GM12878 (cell line): ENCODE measurements at regions not wholly inside any gene's neighbourhood (a gene's known extent, or its start where the extent isn't known, plus 50 kb on each side); places are given as distances from the start of the nearest gene placed in this dataset.

Source experiments
- EZH2 ChIP-seq: IDR thresholded peaks from 2 replicates; pipeline ENCODE4 v1.6.1; 2012; ENCODE audit warnings: low read depth, mild to moderate bottlenecking, control low read depth, inconsistent platforms, low read length, borderline replicate concordance; ENCODE audit not compliant: control insufficient read depth
- GABPA ChIP-seq: IDR thresholded peaks from 2 replicates; pipeline ENCODE4 v1.6.1; 2014; ENCODE audit warnings: antibody characterized with exemption, low read depth, mild to moderate bottlenecking, inconsistent platforms
- NFYB ChIP-seq: IDR thresholded peaks from 2 replicates; pipeline ENCODE4 v1.6.1; 2011; ENCODE audit warnings: low read depth, mild to moderate bottlenecking, low read length, improper control_type of control experiment, moderate library complexity; ENCODE audit not compliant: insufficient read depth
- POLR2A ChIP-seq: IDR thresholded peaks from 2 replicates; pipeline ENCODE4 v1.6.1; 2011; ENCODE audit warnings: low read depth, mild to moderate bottlenecking, low read length
- POLR2AphosphoS5 ChIP-seq: IDR thresholded peaks from 2 replicates; pipeline ENCODE4 v1.6.1; 2011; ENCODE audit warnings: mild to moderate bottlenecking, low read length, inconsistent platforms
- STAT1 ChIP-seq: fragments of 450-650 bp; conservative IDR thresholded peaks from 2 replicates; pipeline ENCODE4 v1.6.1; 2014; ENCODE audit warnings: antibody characterized with exemption, mild to moderate bottlenecking
- TAF1 ChIP-seq: IDR thresholded peaks from 2 replicates; pipeline ENCODE4 v1.6.1; 2011; ENCODE audit warnings: mild to moderate bottlenecking, low read depth, low read length, borderline replicate concordance
- ZBED1 ChIP-seq: IDR thresholded peaks from 2 replicates; pipeline ENCODE4 v1.6.1; 2016; ENCODE audit warnings: borderline replicate concordance
- TF ChIP-seq, protein P1 (sequence below): IDR thresholded peaks from 2 replicates; pipeline ENCODE4 v1.6.1; 2012; ENCODE audit warnings: mild to moderate bottlenecking, low read depth, low read length
- TF ChIP-seq, protein P2 (sequence below), 3 experiments: IDR thresholded peaks in 2 of 3; conservative IDR thresholded peaks in 1 of 3; 2 replicates each; pipeline ENCODE4 v1.5.1; 2011; ENCODE audit warnings: low read depth in 3 of 3, low read length in 3 of 3, mild to moderate bottlenecking in 3 of 3, control low read depth in 2 of 3, moderate library complexity in 2 of 3, inconsistent platforms in 1 of 3, mixed read lengths in 1 of 3; ENCODE audit not compliant: control insufficient read depth in 2 of 3, insufficient read depth in 1 of 3; ENCODE audit errors: extremely low read depth in 1 of 3
- TF ChIP-seq, protein P3 (sequence below): IDR thresholded peaks from 2 replicates; pipeline ENCODE4 v1.6.1; 2011; ENCODE audit warnings: borderline replicate concordance, low read depth, mild to moderate bottlenecking, moderate library complexity, mixed read lengths, low read length; ENCODE audit not compliant: insufficient read depth; ENCODE audit errors: extremely low read length
- TF ChIP-seq, protein P4 (sequence below): IDR thresholded peaks from 2 replicates; pipeline ENCODE4 v1.6.1; 2011; ENCODE audit warnings: low read depth, low read length, improper control_type of control experiment, borderline replicate concordance
- TF ChIP-seq, protein P5 (sequence below): IDR thresholded peaks from 2 replicates; pipeline ENCODE4 v1.6.1; 2011; ENCODE audit warnings: mild to moderate bottlenecking, low read depth, low read length, moderate library complexity; ENCODE audit not compliant: insufficient replicate concordance

DNA sequence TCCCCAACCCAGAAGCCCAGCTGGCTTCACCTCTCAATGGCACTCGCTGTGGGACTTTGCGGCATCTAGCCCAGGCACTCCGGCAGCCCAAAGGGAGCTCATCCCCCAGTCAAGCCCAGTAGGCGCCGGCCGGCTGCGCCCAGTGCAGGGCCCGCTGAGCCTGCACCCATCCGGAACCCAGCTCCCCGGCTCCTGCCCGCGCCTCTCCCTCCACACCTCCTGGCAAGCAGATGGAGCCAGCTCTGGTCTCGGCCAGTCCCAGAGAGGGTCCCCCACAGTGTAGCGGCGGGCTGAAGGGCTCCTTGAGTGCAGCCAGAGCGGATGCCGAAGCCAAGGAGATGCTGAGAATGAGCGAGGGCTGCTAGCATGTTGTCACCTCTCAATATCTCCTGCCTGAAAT lies 116.8 kb upstream of the UGT8 start:
- TF ChIP-seq, protein P1, sequence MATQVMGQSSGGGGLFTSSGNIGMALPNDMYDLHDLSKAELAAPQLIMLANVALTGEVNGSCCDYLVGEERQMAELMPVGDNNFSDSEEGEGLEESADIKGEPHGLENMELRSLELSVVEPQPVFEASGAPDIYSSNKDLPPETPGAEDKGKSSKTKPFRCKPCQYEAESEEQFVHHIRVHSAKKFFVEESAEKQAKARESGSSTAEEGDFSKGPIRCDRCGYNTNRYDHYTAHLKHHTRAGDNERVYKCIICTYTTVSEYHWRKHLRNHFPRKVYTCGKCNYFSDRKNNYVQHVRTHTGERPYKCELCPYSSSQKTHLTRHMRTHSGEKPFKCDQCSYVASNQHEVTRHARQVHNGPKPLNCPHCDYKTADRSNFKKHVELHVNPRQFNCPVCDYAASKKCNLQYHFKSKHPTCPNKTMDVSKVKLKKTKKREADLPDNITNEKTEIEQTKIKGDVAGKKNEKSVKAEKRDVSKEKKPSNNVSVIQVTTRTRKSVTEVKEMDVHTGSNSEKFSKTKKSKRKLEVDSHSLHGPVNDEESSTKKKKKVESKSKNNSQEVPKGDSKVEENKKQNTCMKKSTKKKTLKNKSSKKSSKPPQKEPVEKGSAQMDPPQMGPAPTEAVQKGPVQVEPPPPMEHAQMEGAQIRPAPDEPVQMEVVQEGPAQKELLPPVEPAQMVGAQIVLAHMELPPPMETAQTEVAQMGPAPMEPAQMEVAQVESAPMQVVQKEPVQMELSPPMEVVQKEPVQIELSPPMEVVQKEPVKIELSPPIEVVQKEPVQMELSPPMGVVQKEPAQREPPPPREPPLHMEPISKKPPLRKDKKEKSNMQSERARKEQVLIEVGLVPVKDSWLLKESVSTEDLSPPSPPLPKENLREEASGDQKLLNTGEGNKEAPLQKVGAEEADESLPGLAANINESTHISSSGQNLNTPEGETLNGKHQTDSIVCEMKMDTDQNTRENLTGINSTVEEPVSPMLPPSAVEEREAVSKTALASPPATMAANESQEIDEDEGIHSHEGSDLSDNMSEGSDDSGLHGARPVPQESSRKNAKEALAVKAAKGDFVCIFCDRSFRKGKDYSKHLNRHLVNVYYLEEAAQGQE = no peak
- no peak for TF ChIP-seq GABPA
- TF ChIP-seq STAT1 = no peak
- TF ChIP-seq, protein P2, sequence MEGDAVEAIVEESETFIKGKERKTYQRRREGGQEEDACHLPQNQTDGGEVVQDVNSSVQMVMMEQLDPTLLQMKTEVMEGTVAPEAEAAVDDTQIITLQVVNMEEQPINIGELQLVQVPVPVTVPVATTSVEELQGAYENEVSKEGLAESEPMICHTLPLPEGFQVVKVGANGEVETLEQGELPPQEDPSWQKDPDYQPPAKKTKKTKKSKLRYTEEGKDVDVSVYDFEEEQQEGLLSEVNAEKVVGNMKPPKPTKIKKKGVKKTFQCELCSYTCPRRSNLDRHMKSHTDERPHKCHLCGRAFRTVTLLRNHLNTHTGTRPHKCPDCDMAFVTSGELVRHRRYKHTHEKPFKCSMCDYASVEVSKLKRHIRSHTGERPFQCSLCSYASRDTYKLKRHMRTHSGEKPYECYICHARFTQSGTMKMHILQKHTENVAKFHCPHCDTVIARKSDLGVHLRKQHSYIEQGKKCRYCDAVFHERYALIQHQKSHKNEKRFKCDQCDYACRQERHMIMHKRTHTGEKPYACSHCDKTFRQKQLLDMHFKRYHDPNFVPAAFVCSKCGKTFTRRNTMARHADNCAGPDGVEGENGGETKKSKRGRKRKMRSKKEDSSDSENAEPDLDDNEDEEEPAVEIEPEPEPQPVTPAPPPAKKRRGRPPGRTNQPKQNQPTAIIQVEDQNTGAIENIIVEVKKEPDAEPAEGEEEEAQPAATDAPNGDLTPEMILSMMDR (IDR thresholded peaks at IDR 0.05 in 2 of 3, conservative IDR thresholded peaks at IDR 0.05 in 1 of 3; ENCODE audit: control insufficient read depth in 2 of 3, extremely low read depth in 1 of 3, insufficient read depth in 1 of 3, low read depth in 3 of 3, low read length in 3 of 3) = no peak
- no peak for TF ChIP-seq EZH2
- no peak for TF ChIP-seq POLR2A
- no peak for TF ChIP-seq NFYB
- no peak for TF ChIP-seq TAF1
- TF ChIP-seq POLR2AphosphoS5 = no peak
- TF ChIP-seq, protein P3, sequence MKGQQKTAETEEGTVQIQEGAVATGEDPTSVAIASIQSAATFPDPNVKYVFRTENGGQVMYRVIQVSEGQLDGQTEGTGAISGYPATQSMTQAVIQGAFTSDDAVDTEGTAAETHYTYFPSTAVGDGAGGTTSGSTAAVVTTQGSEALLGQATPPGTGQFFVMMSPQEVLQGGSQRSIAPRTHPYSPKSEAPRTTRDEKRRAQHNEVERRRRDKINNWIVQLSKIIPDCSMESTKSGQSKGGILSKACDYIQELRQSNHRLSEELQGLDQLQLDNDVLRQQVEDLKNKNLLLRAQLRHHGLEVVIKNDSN = no peak
- TF ChIP-seq, protein P4, sequence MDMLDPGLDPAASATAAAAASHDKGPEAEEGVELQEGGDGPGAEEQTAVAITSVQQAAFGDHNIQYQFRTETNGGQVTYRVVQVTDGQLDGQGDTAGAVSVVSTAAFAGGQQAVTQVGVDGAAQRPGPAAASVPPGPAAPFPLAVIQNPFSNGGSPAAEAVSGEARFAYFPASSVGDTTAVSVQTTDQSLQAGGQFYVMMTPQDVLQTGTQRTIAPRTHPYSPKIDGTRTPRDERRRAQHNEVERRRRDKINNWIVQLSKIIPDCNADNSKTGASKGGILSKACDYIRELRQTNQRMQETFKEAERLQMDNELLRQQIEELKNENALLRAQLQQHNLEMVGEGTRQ = no peak
- TF ChIP-seq ZBED1 = no peak
- TF ChIP-seq, protein P5, sequence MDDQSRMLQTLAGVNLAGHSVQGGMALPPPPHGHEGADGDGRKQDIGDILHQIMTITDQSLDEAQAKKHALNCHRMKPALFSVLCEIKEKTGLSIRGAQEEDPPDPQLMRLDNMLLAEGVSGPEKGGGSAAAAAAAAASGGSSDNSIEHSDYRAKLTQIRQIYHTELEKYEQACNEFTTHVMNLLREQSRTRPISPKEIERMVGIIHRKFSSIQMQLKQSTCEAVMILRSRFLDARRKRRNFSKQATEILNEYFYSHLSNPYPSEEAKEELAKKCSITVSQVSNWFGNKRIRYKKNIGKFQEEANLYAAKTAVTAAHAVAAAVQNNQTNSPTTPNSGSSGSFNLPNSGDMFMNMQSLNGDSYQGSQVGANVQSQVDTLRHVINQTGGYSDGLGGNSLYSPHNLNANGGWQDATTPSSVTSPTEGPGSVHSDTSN = no peak
